ENCODE measurements at regions not wholly inside any gene's neighbourhood (a gene's known extent, or its start where the extent isn't known, plus 50 kb on each side); places are given as distances from the start of the nearest gene placed in this dataset.

- no peak for TF ChIP-seq ZNF460 (CRISPR knock-in tag; IDR thresholded peaks at IDR 0.05; ENCODE audit: borderline replicate concordance)
- TF ChIP-seq NFAT5 (CRISPR knock-in tag; IDR thresholded peaks at IDR 0.05), result no peak
- peak; percentile 86 for TF ChIP-seq KAT8 (CRISPR knock-in tag; IDR thresholded peaks at IDR 0.05)
- no peak for TF ChIP-seq HINFP (CRISPR knock-in tag; IDR thresholded peaks at IDR 0.05; ENCODE audit: low read depth)
- TF ChIP-seq ZNF138 (CRISPR knock-in tag; IDR thresholded peaks at IDR 0.05; ENCODE audit: low read depth), result 0 out of 2 replicates have a peak, but pooled peaks have one; percentile 72
- TF ChIP-seq ZNF136 (CRISPR knock-in tag; IDR thresholded peaks at IDR 0.05; ENCODE audit: low read depth), result peak; percentile 55; the same call in 1 of the 2 replicates
- TF ChIP-seq ARNT (IDR thresholded peaks at IDR 0.05), result no peak
- TF ChIP-seq FOXK1 (CRISPR knock-in tag; IDR thresholded peaks at IDR 0.05; ENCODE audit: borderline replicate concordance, low read depth), result peak; percentile 95
- peak; percentile 83; the same call in 1 of the 2 replicates for TF ChIP-seq ZNF792 (CRISPR knock-in tag; IDR thresholded peaks at IDR 0.05)
- peak; percentile 94 to 99 for TF ChIP-seq EP300 (IDR thresholded peaks at IDR 0.05; ENCODE audit: low read depth in 2 of 2, low read length in 2 of 2)
- TF ChIP-seq EP300 (CRISPR knock-in tag; IDR thresholded peaks at IDR 0.05; ENCODE audit: borderline replicate concordance), result peak; percentile 99
- TF ChIP-seq HDAC6 (IDR thresholded peaks at IDR 0.05; ENCODE audit: low read depth, low read length), result no peak
- TF ChIP-seq ZNF839 (CRISPR knock-in tag; IDR thresholded peaks at IDR 0.05; ENCODE audit: borderline replicate concordance), result no peak
- TF ChIP-seq POLR2AphosphoS2 (IDR thresholded peaks at IDR 0.05; ENCODE audit: low read depth, low read length), result no peak
- peak; percentile 84 for TF ChIP-seq ARNTL (CRISPR knock-in tag; IDR thresholded peaks at IDR 0.05)
- TF ChIP-seq AFF4 (CRISPR knock-in tag; IDR thresholded peaks at IDR 0.05), result no peak
- peak; percentile 97 for TF ChIP-seq ERF (CRISPR knock-in tag; IDR thresholded peaks at IDR 0.05)
Measured at GRCh38 chr21:15140321-15141019, 75.7 kb upstream of the NRIP1 start (continued).
